ENCODE measurements at regions not wholly inside any gene's neighbourhood (a gene's known extent, or its start where the extent isn't known, plus 50 kb on each side); places are given as distances from the start of the nearest gene placed in this dataset.

- TF ChIP-seq, protein P1, sequence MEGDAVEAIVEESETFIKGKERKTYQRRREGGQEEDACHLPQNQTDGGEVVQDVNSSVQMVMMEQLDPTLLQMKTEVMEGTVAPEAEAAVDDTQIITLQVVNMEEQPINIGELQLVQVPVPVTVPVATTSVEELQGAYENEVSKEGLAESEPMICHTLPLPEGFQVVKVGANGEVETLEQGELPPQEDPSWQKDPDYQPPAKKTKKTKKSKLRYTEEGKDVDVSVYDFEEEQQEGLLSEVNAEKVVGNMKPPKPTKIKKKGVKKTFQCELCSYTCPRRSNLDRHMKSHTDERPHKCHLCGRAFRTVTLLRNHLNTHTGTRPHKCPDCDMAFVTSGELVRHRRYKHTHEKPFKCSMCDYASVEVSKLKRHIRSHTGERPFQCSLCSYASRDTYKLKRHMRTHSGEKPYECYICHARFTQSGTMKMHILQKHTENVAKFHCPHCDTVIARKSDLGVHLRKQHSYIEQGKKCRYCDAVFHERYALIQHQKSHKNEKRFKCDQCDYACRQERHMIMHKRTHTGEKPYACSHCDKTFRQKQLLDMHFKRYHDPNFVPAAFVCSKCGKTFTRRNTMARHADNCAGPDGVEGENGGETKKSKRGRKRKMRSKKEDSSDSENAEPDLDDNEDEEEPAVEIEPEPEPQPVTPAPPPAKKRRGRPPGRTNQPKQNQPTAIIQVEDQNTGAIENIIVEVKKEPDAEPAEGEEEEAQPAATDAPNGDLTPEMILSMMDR (IDR thresholded peaks at IDR 0.05): no peak
- TF ChIP-seq POLR2A (IDR thresholded peaks at IDR 0.05): no peak
Measured at GRCh38 chr2:44866152-44866551, 75.3 kb upstream of the SIX3 start.

Measured in gastroesophageal sphincter (tissue), 3 donors.